HUES64 (cell line): ENCODE measurements at regions not wholly inside any gene's neighbourhood (a gene's known extent, or its start where the extent isn't known, plus 50 kb on each side); places are given as distances from the start of the nearest gene placed in this dataset.

Experiments
- H3K27ac ChIP-seq: 2 replicates; pipeline ENCODE4 v1.7.0; 2013; ENCODE audit warnings: low read depth, low read length, inconsistent platforms
- H3K27me3 ChIP-seq: 2 replicates; pipeline ENCODE4 v1.6.1; 2013; ENCODE audit warnings: mild to moderate bottlenecking, low read length; ENCODE audit not compliant: insufficient read depth
- H3K36me3 ChIP-seq: 2 replicates; pipeline ENCODE4 v1.6.1; 2013; ENCODE audit warnings: mild to moderate bottlenecking, low read length; ENCODE audit not compliant: insufficient read depth
- H3K4me1 ChIP-seq: 2 replicates; pipeline ENCODE4 v1.6.1; 2013; ENCODE audit warnings: mild to moderate bottlenecking, low read length, moderate library complexity; ENCODE audit not compliant: insufficient read depth
- H3K4me3 ChIP-seq: 2 replicates; pipeline ENCODE4 v1.5.1; 2013; ENCODE audit warnings: mild to moderate bottlenecking, low read length, moderate library complexity
- H3K9ac ChIP-seq: 2 replicates; pipeline ENCODE4 v1.6.1; 2013; ENCODE audit warnings: mild to moderate bottlenecking, low read depth, low read length
- H3K9me3 ChIP-seq: 2 replicates; pipeline ENCODE4 v1.6.1; 2013; ENCODE audit warnings: low read depth, low read length; ENCODE audit not compliant: insufficient read depth
- WGBS: fragments of 150-250, 120-280 bp; methylation state at CpG from one replicate; pipeline ENCODE4 v1.1.7; 2013; ENCODE audit warnings: missing lambda C conversion rate; 5-methylcytosine and 5-hydroxymethylcytosine counted together

DNA sequence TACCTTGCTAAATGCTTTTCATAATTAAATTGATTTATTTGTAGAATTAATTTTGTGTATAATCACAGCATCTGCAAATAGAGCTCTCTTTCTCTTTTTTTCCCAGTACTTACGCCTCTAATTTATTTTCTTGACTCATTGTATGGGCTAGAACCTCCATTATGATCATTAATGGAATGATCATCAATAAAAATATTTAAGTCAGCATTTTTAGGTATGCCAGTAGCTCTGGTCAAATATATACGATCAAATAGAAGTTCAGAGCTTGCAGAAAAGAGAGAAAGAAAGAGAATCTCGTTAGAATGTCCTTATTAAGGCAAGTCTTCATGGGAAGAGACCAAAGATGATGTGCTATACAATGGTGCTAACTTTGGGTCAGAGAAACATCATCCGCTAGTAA, 202.6 kb downstream of the TLR4 start:
- 91% methylated on average over 4 of the region's 4 CpGs for WGBS

DNA sequence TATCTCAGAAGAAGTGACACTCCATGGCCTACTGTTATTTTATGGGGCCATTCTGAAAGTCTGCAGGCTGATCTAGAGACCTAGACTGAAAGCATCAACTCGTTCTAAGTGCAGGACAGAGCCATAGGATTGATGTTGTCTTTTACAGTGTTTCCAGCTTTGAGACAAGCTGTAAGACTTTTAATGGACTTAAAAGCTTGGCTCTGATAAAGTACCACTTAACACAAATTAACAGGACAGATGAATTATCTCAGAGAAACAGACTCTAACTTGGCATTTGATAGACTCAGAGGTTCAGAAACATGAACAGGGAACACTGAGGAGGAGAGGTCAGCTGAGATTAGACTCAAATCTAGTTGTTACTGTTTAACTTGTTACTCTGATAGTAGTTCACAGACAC, 203.2 kb downstream of the TLR4 start:
- Histone ChIP-seq H3K36me3 (no peaks in the 10 kb centered on the region), H3K9ac (no peak overlapping the region), H3K27ac (no peak overlapping the region), H3K4me1 (no peaks in the 10 kb centered on the region), H3K27me3 (no peaks in the 10 kb centered on the region), H3K9me3 (peaks cover 7% of the 10 kb centered on the region), H3K4me3 (no peak overlapping the region)
- 94% methylated on average over 1 of the region's 1 CpG for WGBS

More for the DNA sequence above, 202.6 kb downstream of the TLR4 start:
- H3K4me3 ChIP-seq, result no peak overlapping the region
- no peaks in the 10 kb centered on the region for H3K4me1 ChIP-seq
- H3K27ac ChIP-seq, result no peak overlapping the region
- H3K9me3 ChIP-seq, result peaks cover 3% of the 10 kb centered on the region
- no peak overlapping the region for H3K9ac ChIP-seq
- no peaks in the 10 kb centered on the region for H3K27me3 ChIP-seq
- no peaks in the 10 kb centered on the region for H3K36me3 ChIP-seq

GRCh38 chr9:117916291-117916690, 212.1 kb downstream of the TLR4 start:
- Histone ChIP-seq H3K27ac (no peak overlapping the region), H3K36me3 (no peaks in the 10 kb centered on the region), H3K4me3 (no peak overlapping the region), H3K4me1 (no peaks in the 10 kb centered on the region), H3K27me3 (no peaks in the 10 kb centered on the region), H3K9ac (no peak overlapping the region), H3K9me3 (peaks cover 7% of the 10 kb centered on the region)
- 75% methylated on average over 1 of the region's 2 CpGs for WGBS

GRCh38 chr9:117917873-117918272, 213.7 kb downstream of the TLR4 start:
- no peak overlapping the region for H3K27ac ChIP-seq
- no peaks in the 10 kb centered on the region for H3K4me1 ChIP-seq
- H3K9me3 ChIP-seq, result no peaks in the 10 kb centered on the region
- H3K4me3 ChIP-seq, result no peak overlapping the region
- H3K36me3 ChIP-seq, result no peaks in the 10 kb centered on the region
- WGBS, result 76% methylated on average over 6 of the region's 6 CpGs
- no peaks in the 10 kb centered on the region for H3K27me3 ChIP-seq
- no peak overlapping the region for H3K9ac ChIP-seq

GRCh38 chr9:117919538-117919937, 215.3 kb downstream of the TLR4 start:
- no peak overlapping the region for H3K27ac ChIP-seq
- no peaks in the 10 kb centered on the region for H3K36me3 ChIP-seq
- H3K4me1 ChIP-seq, result no peaks in the 10 kb centered on the region
- H3K27me3 ChIP-seq, result no peaks in the 10 kb centered on the region
- no peak overlapping the region for H3K4me3 ChIP-seq
- 96% methylated on average over 2 of the region's 3 CpGs for WGBS
- no peak overlapping the region for H3K9ac ChIP-seq
- no peaks in the 10 kb centered on the region for H3K9me3 ChIP-seq

- H3K9me3 ChIP-seq, result no peaks in the 10 kb centered on the region
- no peak overlapping the region for H3K9ac ChIP-seq
- no peaks in the 10 kb centered on the region for H3K36me3 ChIP-seq
- H3K27ac ChIP-seq, result no peak overlapping the region
- H3K27me3 ChIP-seq, result no peaks in the 10 kb centered on the region
- WGBS, result 89% methylated on average over 5 of the region's 5 CpGs
- H3K4me3 ChIP-seq, result no peak overlapping the region
- peaks cover 13% of the 10 kb centered on the region; the same call in 1 of the 2 replicates for H3K4me1 ChIP-seq
Observed at GRCh38 chr9:117926031-117926658, 221.9 kb downstream of the TLR4 start.

DNA sequence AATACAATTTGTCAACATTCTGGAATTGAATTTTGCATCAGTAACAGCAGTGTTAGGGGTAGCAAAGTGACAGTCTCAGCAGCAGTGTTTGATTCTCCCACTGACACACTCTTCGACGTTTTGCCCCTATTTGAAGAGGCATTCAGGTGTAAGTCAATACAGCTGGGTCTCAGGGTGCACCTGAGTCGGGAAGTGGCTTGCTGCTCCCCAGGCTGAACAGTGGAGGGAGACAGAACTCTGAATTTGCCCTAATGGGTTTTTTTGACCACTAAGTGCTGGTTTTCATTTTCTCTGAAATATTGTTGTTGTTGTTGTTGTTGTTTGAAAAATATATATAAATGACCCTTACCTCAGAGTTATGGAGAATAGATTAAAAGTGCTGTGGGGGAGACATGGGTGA, 223.2 kb downstream of the TLR4 start:
- Histone ChIP-seq H3K27ac (no peak overlapping the region), H3K27me3 (no peaks in the 10 kb centered on the region), H3K4me1 (peaks cover 13% of the 10 kb centered on the region; the same call in 1 of the 2 replicates), H3K4me3 (no peak overlapping the region), H3K9me3 (no peaks in the 10 kb centered on the region), H3K9ac (no peak overlapping the region), H3K36me3 (no peaks in the 10 kb centered on the region)
- WGBS, result 63% methylated on average over 3 of the region's 3 CpGs

DNA sequence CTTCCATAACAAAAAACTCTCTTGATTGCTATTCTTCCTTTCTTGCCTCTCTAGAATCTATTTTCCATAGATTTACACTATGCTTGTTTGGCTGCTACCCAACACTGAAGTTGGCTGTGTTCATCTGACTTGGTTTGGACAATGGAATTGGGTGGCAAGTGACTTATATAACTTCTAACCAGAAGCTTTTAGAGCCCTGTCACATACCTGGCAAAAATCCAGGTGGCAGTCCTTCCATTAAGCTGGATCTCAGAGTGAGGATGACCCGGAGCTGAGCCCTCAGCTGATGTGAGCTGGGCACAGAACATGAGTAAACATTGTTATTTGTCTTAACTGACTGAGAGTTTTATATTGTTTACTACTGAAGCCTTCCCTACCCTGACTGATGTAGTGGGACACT, 225.7 kb downstream of the TLR4 start:
- WGBS, result 97% methylated on average over 1 of the region's 1 CpG
- H3K9ac ChIP-seq, result no peak overlapping the region
- no peaks in the 10 kb centered on the region for H3K9me3 ChIP-seq
- H3K27me3 ChIP-seq, result no peaks in the 10 kb centered on the region
- H3K27ac ChIP-seq, result no peak overlapping the region
- no peaks in the 10 kb centered on the region for H3K36me3 ChIP-seq
- peaks cover 13% of the 10 kb centered on the region; the same call in 1 of the 2 replicates for H3K4me1 ChIP-seq
- H3K4me3 ChIP-seq, result no peak overlapping the region

GRCh38 chr9:117932585-117932984, 228.4 kb downstream of the TLR4 start:
- WGBS, result 98% methylated on average over 4 of the region's 4 CpGs
- no peak overlapping the region for H3K4me3 ChIP-seq
- no peaks in the 10 kb centered on the region for H3K36me3 ChIP-seq
- no peaks in the 10 kb centered on the region for H3K9me3 ChIP-seq
- H3K4me1 ChIP-seq, result no peaks in the 10 kb centered on the region
- H3K27ac ChIP-seq, result no peak overlapping the region
- no peak overlapping the region for H3K9ac ChIP-seq
- H3K27me3 ChIP-seq, result no peaks in the 10 kb centered on the region

- no peak overlapping the region for H3K4me3 ChIP-seq
Observed at GRCh38 chr9:117936185-117937130, 232.3 kb downstream of the TLR4 start.

GRCh38 chr9:117938086-117938485, 233.9 kb downstream of the TLR4 start:
- Histone ChIP-seq H3K9ac (no peak overlapping the region), H3K36me3 (no peaks in the 10 kb centered on the region), H3K27me3 (no peaks in the 10 kb centered on the region), H3K4me1 (no peaks in the 10 kb centered on the region), H3K9me3 (no peaks in the 10 kb centered on the region), H3K4me3 (no peak overlapping the region), H3K27ac (no peak overlapping the region)
- WGBS, result 96% methylated on average over 2 of the region's 2 CpGs

More at GRCh38 chr9:117936185-117937130, 232.3 kb downstream of the TLR4 start:
- H3K27ac ChIP-seq, result no peak overlapping the region
- H3K36me3 ChIP-seq, result no peaks in the 10 kb centered on the region
- H3K9me3 ChIP-seq, result no peaks in the 10 kb centered on the region
- H3K4me1 ChIP-seq, result no peaks in the 10 kb centered on the region
- no peak overlapping the region for H3K9ac ChIP-seq
- WGBS, result 94% methylated on average over 5 of the region's 5 CpGs
- H3K27me3 ChIP-seq, result no peaks in the 10 kb centered on the region
